IPS DF 6.9 (cell line): ENCODE measurements at regions not wholly inside any gene's neighbourhood (a gene's known extent, or its start where the extent isn't known, plus 50 kb on each side); places are given as distances from the start of the nearest gene placed in this dataset.

Source experiments
- DNase-seq: peaks from one replicate; pipeline ENCODE4 v3.0.0-alpha.2; 2013; ENCODE audit warnings: low read depth, low spot score
- H3K27ac ChIP-seq: one replicate; pipeline ENCODE4 v1.5.1; 2013; ENCODE audit warnings: low read length, control low read depth
- H3K27me3 ChIP-seq: 2 replicates; pipeline ENCODE4 v1.6.1; 2013; ENCODE audit warnings: mild to moderate bottlenecking, low read length; ENCODE audit not compliant: control insufficient read depth, insufficient read depth
- H3K36me3 ChIP-seq: 2 replicates; pipeline ENCODE4 v1.6.1; 2013; ENCODE audit warnings: low read length; ENCODE audit not compliant: control insufficient read depth, insufficient read depth
- H3K4me1 ChIP-seq: 2 replicates; pipeline ENCODE4 v1.6.1; 2013; ENCODE audit warnings: low read length; ENCODE audit not compliant: control insufficient read depth, insufficient read depth
- H3K4me3 ChIP-seq: 2 replicates; pipeline ENCODE4 v1.5.1; 2013; ENCODE audit warnings: mild to moderate bottlenecking, low read length
- H3K9me3 ChIP-seq: 2 replicates; pipeline ENCODE4 v1.6.1; 2013; ENCODE audit warnings: low read length, inconsistent platforms; ENCODE audit not compliant: control insufficient read depth, insufficient read depth
- whole genome bisulfite sequencing: extraction: QIAGEN DNeasy Blood & Tissue Kit; methylation state at CpG from one replicate; pipeline ENCODE4 v1.1.7; 2013; ENCODE audit warnings: mixed read lengths, missing lambda C conversion rate; ENCODE audit not compliant: insufficient read length, insufficient coverage; 5-methylcytosine and 5-hydroxymethylcytosine counted together

DNA sequence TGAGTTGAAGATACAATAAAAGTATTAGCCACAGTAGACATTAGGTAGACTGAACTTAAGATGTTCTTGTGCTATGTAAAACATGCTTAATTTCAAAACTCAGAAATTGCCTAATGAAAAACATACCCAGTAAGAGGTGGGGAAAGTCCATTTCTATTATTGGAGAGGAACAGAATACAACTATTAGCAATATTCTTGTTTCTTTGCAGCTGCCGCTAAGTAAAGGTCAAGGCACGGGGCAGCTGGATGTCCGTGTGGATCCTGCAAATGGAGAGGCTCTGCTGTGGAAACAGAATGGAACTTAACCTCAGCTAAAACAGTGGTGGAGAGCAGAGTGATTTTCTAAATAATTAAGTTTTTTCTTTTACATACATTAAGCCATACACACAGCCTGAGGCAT is 139.2 kb upstream of the ARHGAP28 start:
- no peaks in the 10 kb centered on the region for H3K4me1 ChIP-seq
- H3K9me3 ChIP-seq: no peaks in the 10 kb centered on the region
- no peak overlapping the region for H3K4me3 ChIP-seq
- H3K27ac ChIP-seq: no peak overlapping the region
- DNase-seq: no peak
- no peaks in the 10 kb centered on the region for H3K36me3 ChIP-seq
- H3K27me3 ChIP-seq: no peaks in the 10 kb centered on the region
- no CpG with 5 or more reads among the region's 3 CpGs for WGBS

DNA sequence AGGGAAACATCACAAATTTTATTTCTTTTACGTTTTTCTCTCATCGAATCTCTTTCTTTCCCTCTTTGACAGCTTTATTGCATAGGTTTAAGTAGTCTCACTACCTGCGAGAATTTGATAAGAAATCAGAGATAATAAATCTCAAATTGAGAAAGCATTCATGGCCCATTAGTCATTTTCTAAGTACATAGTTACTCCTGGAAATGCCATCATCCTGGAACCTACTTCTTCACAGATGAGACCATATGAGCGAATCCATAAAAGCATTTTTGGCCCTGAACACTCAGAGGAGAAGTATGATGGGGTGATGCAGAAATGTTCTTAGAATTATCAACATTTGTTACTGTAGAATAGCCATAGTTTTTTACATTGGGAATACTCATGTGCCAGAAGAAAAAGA is 138.0 kb upstream of the ARHGAP28 start:
- no peaks in the 10 kb centered on the region for H3K9me3 ChIP-seq
- no peak overlapping the region for H3K4me3 ChIP-seq
- H3K4me1 ChIP-seq: no peaks in the 10 kb centered on the region
- no peaks in the 10 kb centered on the region for H3K36me3 ChIP-seq
- DNase-seq: no peak
- no peak overlapping the region for H3K27ac ChIP-seq
- 100% methylated on average over 2 of the region's 4 CpGs for WGBS
- H3K27me3 ChIP-seq: no peaks in the 10 kb centered on the region

DNA sequence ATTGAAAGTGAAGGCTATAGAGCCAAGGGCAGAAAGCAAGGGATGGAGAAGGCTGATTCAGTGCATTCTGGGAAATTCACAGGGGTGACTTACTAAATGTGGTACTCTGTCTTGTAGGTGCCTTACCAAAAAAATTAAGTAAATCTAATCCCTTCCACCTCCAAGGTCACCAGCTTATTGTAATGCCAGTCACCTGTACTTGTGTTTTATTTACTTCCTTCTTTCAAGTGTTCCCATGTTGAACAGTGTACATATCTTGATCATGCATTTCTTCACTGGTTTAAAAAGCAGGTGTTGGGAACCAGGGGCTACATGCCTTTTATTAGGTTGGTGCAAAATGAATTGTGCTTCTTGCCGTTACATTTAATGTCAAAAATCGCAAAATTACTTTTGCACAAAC is 137.0 kb upstream of the ARHGAP28 start:
- Histone ChIP-seq H3K9me3 (no peaks in the 10 kb centered on the region), H3K27me3 (no peaks in the 10 kb centered on the region), H3K36me3 (no peaks in the 10 kb centered on the region), H3K4me3 (no peak overlapping the region), H3K4me1 (no peaks in the 10 kb centered on the region), H3K27ac (no peak overlapping the region)
- no peak for DNase-seq
- no CpG with 5 or more reads among the region's 2 CpGs for WGBS

DNA sequence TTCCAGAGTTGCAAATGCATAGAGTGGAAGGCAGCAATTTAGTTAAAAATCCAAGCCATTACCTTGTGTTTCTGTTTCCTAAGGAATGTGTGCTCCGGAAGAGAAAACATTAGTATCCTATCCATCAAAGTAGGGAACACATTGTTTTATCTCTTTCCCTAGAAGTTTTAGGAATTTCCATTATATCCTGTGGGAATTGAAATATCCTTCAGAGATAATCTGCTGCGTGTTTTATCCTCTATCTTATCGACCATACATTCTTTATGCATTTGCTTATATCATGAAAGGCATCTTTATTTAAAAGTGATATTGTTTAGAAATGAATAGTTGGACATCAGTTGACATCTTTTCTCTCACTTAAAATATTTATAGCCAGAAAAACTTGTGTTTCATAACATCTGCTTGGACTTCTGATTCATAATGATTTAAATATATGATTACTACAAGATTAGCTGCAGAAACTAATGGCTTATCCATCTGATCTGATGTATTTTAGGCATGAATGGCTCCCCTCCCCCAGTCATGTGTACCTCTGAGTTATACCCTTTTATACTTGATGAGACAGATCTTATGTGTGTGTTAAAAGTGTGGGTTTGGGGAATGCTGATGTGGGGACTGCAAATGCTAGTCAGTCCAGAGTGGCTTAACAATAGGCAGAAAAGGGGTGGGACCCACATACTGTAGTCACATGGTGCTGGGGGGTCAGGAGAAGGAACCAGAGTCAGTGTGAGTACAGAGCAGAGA is 136.2 kb upstream of the ARHGAP28 start:
- no peak overlapping the region for H3K4me3 ChIP-seq
- no peaks in the 10 kb centered on the region for H3K4me1 ChIP-seq
- WGBS: no CpG with 5 or more reads among the region's 3 CpGs
- H3K27ac ChIP-seq: no peak overlapping the region
- H3K36me3 ChIP-seq: no peaks in the 10 kb centered on the region
- H3K27me3 ChIP-seq: no peaks in the 10 kb centered on the region
- H3K9me3 ChIP-seq: no peaks in the 10 kb centered on the region
- DNase-seq: no peak

DNA sequence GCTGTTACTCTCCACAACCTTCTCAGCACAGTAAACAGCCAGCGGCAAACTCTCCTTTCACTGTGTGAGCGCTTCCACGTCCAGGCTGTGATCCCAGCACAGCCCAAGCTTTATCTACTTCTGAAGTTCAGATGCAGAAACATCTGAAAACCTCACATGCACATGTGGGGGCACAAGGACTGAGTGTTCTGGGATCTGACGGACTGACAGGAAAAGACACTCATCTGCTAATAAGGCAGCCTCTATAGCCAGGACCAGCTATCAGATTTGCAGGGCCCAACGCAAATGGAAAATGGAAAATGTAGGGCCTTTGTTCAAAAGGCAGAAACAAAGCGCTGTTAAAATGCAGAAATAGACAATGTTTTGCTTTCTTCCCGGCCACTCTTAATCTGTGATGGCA is 133.8 kb upstream of the ARHGAP28 start:
- Histone ChIP-seq H3K9me3 (no peaks in the 10 kb centered on the region), H3K27me3 (no peaks in the 10 kb centered on the region), H3K4me1 (no peaks in the 10 kb centered on the region; the same call in 1 of the 2 replicates), H3K4me3 (no peak overlapping the region), H3K36me3 (no peaks in the 10 kb centered on the region), H3K27ac (no peak overlapping the region)
- WGBS: no CpG with 5 or more reads among the region's 7 CpGs
- DNase-seq: no peak

DNA sequence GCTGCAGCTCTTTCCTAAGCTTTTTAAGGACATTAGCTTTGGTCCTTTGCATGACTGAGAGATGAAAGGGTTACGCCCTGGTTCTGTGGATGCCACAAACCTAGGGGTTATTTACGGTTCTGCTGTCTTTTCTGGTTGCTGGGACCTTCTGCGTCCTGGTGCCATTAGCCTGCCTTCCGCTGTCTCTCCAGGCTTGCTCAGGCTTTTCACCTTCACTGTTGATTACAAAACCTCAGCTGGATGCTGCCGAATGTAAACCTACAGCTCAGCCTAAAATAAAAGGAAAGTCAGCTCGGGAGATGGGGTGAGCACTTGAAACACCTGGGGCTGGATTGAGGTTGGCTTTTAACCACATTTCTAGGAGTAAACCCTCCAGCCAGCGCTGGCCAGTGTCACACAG is 130.9 kb upstream of the ARHGAP28 start:
- no CpG with 5 or more reads among the region's 7 CpGs for WGBS
- Histone ChIP-seq H3K9me3 (no peaks in the 10 kb centered on the region), H3K4me3 (no peak overlapping the region), H3K27ac (no peak overlapping the region), H3K36me3 (no peaks in the 10 kb centered on the region), H3K4me1 (no peaks in the 10 kb centered on the region; the same call in 1 of the 2 replicates), H3K27me3 (no peaks in the 10 kb centered on the region)
- no peak for DNase-seq

DNA sequence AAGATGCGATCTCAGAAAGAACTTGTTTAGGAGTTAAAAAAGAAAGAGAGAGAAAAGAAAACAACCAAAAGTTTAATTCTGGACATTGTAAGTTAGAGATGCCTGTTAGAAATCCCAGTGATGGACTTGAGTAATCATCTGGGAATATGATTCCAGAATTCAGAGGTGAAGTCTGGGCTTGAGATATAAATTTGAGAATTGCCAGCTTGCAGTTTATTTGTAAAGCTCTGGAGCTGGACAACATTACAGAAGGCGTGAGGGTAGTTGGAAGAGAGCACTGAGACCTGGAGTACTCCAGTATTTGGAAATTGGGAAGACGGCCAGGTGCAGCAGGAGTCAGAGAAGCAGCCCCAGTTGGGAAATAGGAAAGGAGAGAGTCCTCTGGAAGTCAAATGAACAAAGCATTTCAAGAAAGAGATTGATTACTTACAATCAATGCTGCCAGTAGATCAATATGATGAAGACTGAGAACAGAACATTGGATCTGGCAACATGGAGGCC is 128.8 kb upstream of the ARHGAP28 start:
- no CpG with 5 or more reads among the region's 3 CpGs for WGBS
- no peak overlapping the region for H3K27ac ChIP-seq

DNA sequence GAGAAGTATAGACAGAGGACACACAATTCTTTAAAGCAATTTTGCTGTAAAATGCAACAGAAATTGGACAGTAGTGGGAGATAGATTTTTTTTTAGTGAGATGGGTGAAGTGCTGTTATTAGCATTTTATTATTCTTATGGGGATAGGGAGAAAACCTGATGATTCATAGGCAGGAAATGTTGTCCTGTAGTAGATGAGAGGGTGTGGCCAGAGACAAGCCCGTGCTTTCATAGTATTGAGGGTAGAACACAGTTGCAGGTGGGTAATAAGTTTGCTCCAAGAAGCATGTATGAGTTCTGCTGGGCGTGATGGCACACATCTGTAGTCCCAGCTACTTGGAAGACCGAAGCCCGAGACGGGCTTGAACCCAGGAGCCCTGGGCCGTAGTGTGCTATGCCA is 128.3 kb upstream of the ARHGAP28 start:
- no CpG with 5 or more reads among the region's 6 CpGs for WGBS
- Histone ChIP-seq H3K4me3 (no peak overlapping the region), H3K36me3 (no peaks in the 10 kb centered on the region), H3K9me3 (no peaks in the 10 kb centered on the region), H3K4me1 (no peaks in the 10 kb centered on the region; the same call in 1 of the 2 replicates), H3K27ac (no peak overlapping the region), H3K27me3 (no peaks in the 10 kb centered on the region)
- no peak for DNase-seq

More for the DNA sequence above, 128.8 kb upstream of the ARHGAP28 start:
- Histone ChIP-seq H3K9me3 (no peaks in the 10 kb centered on the region), H3K4me1 (no peaks in the 10 kb centered on the region; the same call in 1 of the 2 replicates), H3K36me3 (no peaks in the 10 kb centered on the region), H3K27me3 (no peaks in the 10 kb centered on the region), H3K4me3 (no peak overlapping the region)
- no peak for DNase-seq

DNA sequence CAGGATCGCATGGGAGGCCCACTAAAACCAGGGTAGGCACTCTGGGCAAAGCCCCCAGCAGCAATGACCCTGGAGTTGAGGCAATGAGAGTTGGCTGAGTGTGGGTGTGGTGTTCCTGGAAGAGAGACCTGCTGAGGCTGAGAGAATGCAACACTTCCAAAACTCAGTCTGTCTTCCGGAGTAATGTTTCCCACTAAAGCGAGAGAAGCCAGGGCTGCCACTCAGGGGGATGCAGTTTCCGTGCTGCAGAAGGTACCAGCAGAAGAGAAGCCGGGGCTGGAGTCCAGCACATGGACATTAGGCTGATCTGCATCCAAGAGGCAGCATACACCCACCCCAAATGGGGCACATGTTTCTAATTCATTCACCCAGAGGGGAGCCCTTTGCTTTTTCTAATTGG is 127.2 kb upstream of the ARHGAP28 start:
- WGBS: no CpG with 5 or more reads among the region's 5 CpGs
- no peak overlapping the region for H3K27ac ChIP-seq
- H3K4me3 ChIP-seq: no peak overlapping the region
- H3K9me3 ChIP-seq: no peaks in the 10 kb centered on the region
- H3K27me3 ChIP-seq: no peaks in the 10 kb centered on the region
- no peaks in the 10 kb centered on the region for H3K36me3 ChIP-seq
- no peak for DNase-seq
- no peaks in the 10 kb centered on the region; the same call in 1 of the 2 replicates for H3K4me1 ChIP-seq

DNA sequence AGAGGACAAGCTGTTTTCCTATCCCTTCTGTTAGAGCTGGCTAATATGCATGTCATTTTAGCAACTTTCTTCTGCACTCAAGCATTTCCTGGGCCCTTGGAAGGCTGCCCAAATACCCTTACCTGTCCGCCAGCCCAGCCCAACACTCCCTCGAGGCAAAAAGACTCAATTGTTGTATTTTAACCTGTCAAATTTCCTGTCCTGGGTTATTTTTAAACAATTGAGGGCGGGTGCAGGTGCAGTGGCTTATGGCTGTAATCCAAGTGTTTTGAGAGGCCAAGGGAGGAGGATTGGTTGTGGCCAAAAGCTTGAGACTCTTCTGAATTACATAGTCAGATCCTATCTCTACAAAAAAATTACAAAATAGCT is 125.0 kb upstream of the ARHGAP28 start:
- no CpG with 5 or more reads among the region's 3 CpGs for WGBS
- H3K4me1 ChIP-seq: no peaks in the 10 kb centered on the region
- H3K27me3 ChIP-seq: no peaks in the 10 kb centered on the region
- H3K9me3 ChIP-seq: no peaks in the 10 kb centered on the region
- H3K36me3 ChIP-seq: no peaks in the 10 kb centered on the region
- no peak for DNase-seq
- H3K4me3 ChIP-seq: no peak overlapping the region
- H3K27ac ChIP-seq: no peak overlapping the region
